ENCODE measurements at regions not wholly inside any gene's neighbourhood (a gene's known extent, or its start where the extent isn't known, plus 50 kb on each side); places are given as distances from the start of the nearest gene placed in this dataset.

GRCh38 chr7:67475293-67475692, 478.7 kb downstream of the TYW1 start:
- Mint-ChIP-seq H3K36me3 (no peaks in the 10 kb centered on the region), H3K4me1 (peaks cover 0 to 3% (median 0%) of the 10 kb centered on the region in 4 donors), H3K4me3 (no peak overlapping the region), H3K9me3 (peaks cover 0 to 10% (median 3%) of the 10 kb centered on the region in 8 donors), H3K27ac (no peak overlapping the region), H3K27me3 (no peaks in the 10 kb centered on the region)
- ChIA-PET POLR2A (ENCODE audit: partially characterized antibody) (no interaction called here), CTCF (ENCODE audit: partially characterized antibody) (no interaction called here)
- no peaks in the 10 kb centered on the region for H3K4me1 ChIP-seq (ENCODE audit: insufficient read depth, low read length)
- H3K36me3 ChIP-seq (ENCODE audit: insufficient read depth, low read length) = no peaks in the 10 kb centered on the region
- intact Hi-C loops (cut with micrococcal nuclease) = no loop called here
- H3K27me3 ChIP-seq (ENCODE audit: insufficient read depth, low read length) = no peaks in the 10 kb centered on the region
- no peak overlapping the region for H3K27ac ChIP-seq (ENCODE audit: low read depth, low read length)
- H3K4me3 ChIP-seq (ENCODE audit: low read length in 2 of 2) = no peak overlapping the region
- no peaks in the 10 kb centered on the region for H3K9me3 ChIP-seq (ENCODE audit: control insufficient read depth in 1 of 2, low read length in 2 of 2)
- no peak for DNase-seq

GRCh38 chr7:67478066-67478465, 481.4 kb downstream of the TYW1 start:
- no peak overlapping the region for H3K27ac ChIP-seq (ENCODE audit: low read depth, low read length)
- H3K27me3 ChIP-seq (ENCODE audit: insufficient read depth, low read length) = no peaks in the 10 kb centered on the region
- intact Hi-C loops (cut with micrococcal nuclease) = no loop called here
- H3K4me3 ChIP-seq (ENCODE audit: low read length in 2 of 2) = no peak overlapping the region
- Mint-ChIP-seq H3K27ac (no peak overlapping the region), H3K4me1 (peaks cover 0 to 3% (median 0%) of the 10 kb centered on the region in 4 donors), H3K9me3 (peaks cover 0 to 10% (median 1%) of the 10 kb centered on the region in 8 donors), H3K4me3 (no peak overlapping the region), H3K36me3 (no peaks in the 10 kb centered on the region), H3K27me3 (no peaks in the 10 kb centered on the region)
- CTCF ChIA-PET (ENCODE audit: partially characterized antibody) = no interaction called here
- no peaks in the 10 kb centered on the region for H3K36me3 ChIP-seq (ENCODE audit: insufficient read depth, low read length)
- no peak for DNase-seq
- POLR2A ChIA-PET (ENCODE audit: partially characterized antibody) = no interaction called here
- H3K4me1 ChIP-seq (ENCODE audit: insufficient read depth, low read length) = no peaks in the 10 kb centered on the region
- no peaks in the 10 kb centered on the region for H3K9me3 ChIP-seq (ENCODE audit: control insufficient read depth in 1 of 2, low read length in 2 of 2)

- ChIA-PET CTCF (ENCODE audit: partially characterized antibody) (interaction anchor here (1.2 kb wide), 1 partner anchor 11 kb away, joined by 3 read pairs; no protein-coding TSS in a partner anchor), POLR2A (ENCODE audit: partially characterized antibody) (no interaction called here)
- Mint-ChIP-seq H3K4me1 (peaks cover 0 to 5% (median 2%) of the 10 kb centered on the region in 4 donors), H3K27ac (peak overlapping the region in 1 of 7 donors; percentile 54), H3K27me3 (peaks cover 5 to 7% of the 10 kb centered on the region in 2 donors), H3K4me3 (peak overlapping the region in 1 of 8 donors; percentile 13), H3K9me3 (peaks cover 0 to 5% (median 1%) of the 10 kb centered on the region in 8 donors), H3K36me3 (no peaks in the 10 kb centered on the region)
- H3K9me3 ChIP-seq (ENCODE audit: control insufficient read depth in 1 of 2, low read length in 2 of 2) = no peaks in the 10 kb centered on the region
- H3K27me3 ChIP-seq (ENCODE audit: insufficient read depth, low read length) = no peaks in the 10 kb centered on the region
- H3K4me3 ChIP-seq (ENCODE audit: low read length in 2 of 2) = no peak overlapping the region
- intact Hi-C loops (cut with micrococcal nuclease) = no loop called here
- peak in 1 of 5 donors; percentile 2 for DNase-seq
- no peaks in the 10 kb centered on the region for H3K4me1 ChIP-seq (ENCODE audit: insufficient read depth, low read length)
- no peaks in the 10 kb centered on the region for H3K36me3 ChIP-seq (ENCODE audit: insufficient read depth, low read length)
- no peak overlapping the region for H3K27ac ChIP-seq (ENCODE audit: low read depth, low read length)
These were observed 487.7 kb downstream of the TYW1 start for GRCh38 chr7:67484244-67484751.

- no peak overlapping the region for H3K4me3 ChIP-seq (ENCODE audit: low read length in 2 of 2)
- POLR2A ChIA-PET (ENCODE audit: partially characterized antibody) = no interaction called here
- H3K27ac Mint-ChIP-seq = no peak overlapping the region
- H3K36me3 ChIP-seq (ENCODE audit: insufficient read depth, low read length) = no peaks in the 10 kb centered on the region
- H3K9me3 Mint-ChIP-seq = peaks cover under 1 to 15% (median 2%) of the 10 kb centered on the region in 8 donors
- peaks cover 0 to 5% (median 2%) of the 10 kb centered on the region in 4 donors for H3K4me1 Mint-ChIP-seq
- DNase-seq = no peak
- intact Hi-C loops (cut with micrococcal nuclease) = no loop called here
- H3K27me3 Mint-ChIP-seq = peaks cover 5 to 7% of the 10 kb centered on the region in 2 donors
- no peaks in the 10 kb centered on the region for H3K9me3 ChIP-seq (ENCODE audit: control insufficient read depth in 1 of 2, low read length in 2 of 2)
- H3K36me3 Mint-ChIP-seq = no peaks in the 10 kb centered on the region
- CTCF ChIA-PET (ENCODE audit: partially characterized antibody) = no interaction called here
- no peaks in the 10 kb centered on the region for H3K27me3 ChIP-seq (ENCODE audit: insufficient read depth, low read length)
- no peaks in the 10 kb centered on the region for H3K4me1 ChIP-seq (ENCODE audit: insufficient read depth, low read length)
- no peak overlapping the region for H3K27ac ChIP-seq (ENCODE audit: low read depth, low read length)
- no peak overlapping the region for H3K4me3 Mint-ChIP-seq
These were observed 489.8 kb downstream of the TYW1 start for GRCh38 chr7:67486401-67486800.

- CTCF ChIA-PET (ENCODE audit: partially characterized antibody) = no interaction called here
- no peak for DNase-seq
These were observed 490.7 kb downstream of the TYW1 start for GRCh38 chr7:67487316-67487715.

GRCh38 chr7:67489881-67490280, 493.2 kb downstream of the TYW1 start:
- peaks cover 0 to 3% (median 1%) of the 10 kb centered on the region in 4 donors for H3K4me1 Mint-ChIP-seq
- ChIA-PET POLR2A (ENCODE audit: partially characterized antibody) (no interaction called here), CTCF (ENCODE audit: partially characterized antibody) (no interaction called here)
- Histone ChIP-seq H3K27me3 (ENCODE audit: insufficient read depth, low read length) (no peaks in the 10 kb centered on the region), H3K4me3 (ENCODE audit: low read length in 2 of 2) (no peak overlapping the region), H3K4me1 (ENCODE audit: insufficient read depth, low read length) (no peaks in the 10 kb centered on the region), H3K9me3 (ENCODE audit: control insufficient read depth in 1 of 2, low read length in 2 of 2) (no peaks in the 10 kb centered on the region), H3K27ac (ENCODE audit: low read depth, low read length) (no peak overlapping the region), H3K36me3 (ENCODE audit: insufficient read depth, low read length) (no peaks in the 10 kb centered on the region)
- no peaks in the 10 kb centered on the region for H3K36me3 Mint-ChIP-seq
- peaks cover 3 to 5% of the 10 kb centered on the region in 2 donors for H3K27me3 Mint-ChIP-seq
- peaks cover 2 to 34% (median 13%) of the 10 kb centered on the region in 8 donors for H3K9me3 Mint-ChIP-seq
- no peak overlapping the region for H3K27ac Mint-ChIP-seq
- DNase-seq = no peak
- no peak overlapping the region for H3K4me3 Mint-ChIP-seq
- intact Hi-C loops (cut with micrococcal nuclease) = no loop called here

More at GRCh38 chr7:67487316-67487715, 490.7 kb downstream of the TYW1 start:
- Mint-ChIP-seq H3K4me3 (no peak overlapping the region), H3K27ac (no peak overlapping the region), H3K4me1 (peaks cover 0 to 5% (median 2%) of the 10 kb centered on the region in 4 donors), H3K9me3 (peaks cover 2 to 22% (median 6%) of the 10 kb centered on the region in 8 donors), H3K27me3 (peaks cover 6 to 7% of the 10 kb centered on the region in 2 donors), H3K36me3 (no peaks in the 10 kb centered on the region)
- Histone ChIP-seq H3K27ac (ENCODE audit: low read depth, low read length) (no peak overlapping the region), H3K9me3 (ENCODE audit: control insufficient read depth in 1 of 2, low read length in 2 of 2) (no peaks in the 10 kb centered on the region), H3K4me3 (ENCODE audit: low read length in 2 of 2) (no peak overlapping the region), H3K4me1 (ENCODE audit: insufficient read depth, low read length) (no peaks in the 10 kb centered on the region), H3K36me3 (ENCODE audit: insufficient read depth, low read length) (no peaks in the 10 kb centered on the region), H3K27me3 (ENCODE audit: insufficient read depth, low read length) (no peaks in the 10 kb centered on the region)
- POLR2A ChIA-PET (ENCODE audit: partially characterized antibody) = no interaction called here
- intact Hi-C loops (cut with micrococcal nuclease) = no loop called here

- POLR2A ChIA-PET (ENCODE audit: partially characterized antibody) = no interaction called here
- CTCF ChIA-PET (ENCODE audit: partially characterized antibody) = no interaction called here
- Mint-ChIP-seq H3K9me3 (peaks cover 6 to 40% (median 19%) of the 10 kb centered on the region in 8 donors), H3K27ac (no peak overlapping the region), H3K36me3 (no peaks in the 10 kb centered on the region), H3K4me3 (no peak overlapping the region), H3K27me3 (peaks cover 2 to 3% of the 10 kb centered on the region in 2 donors), H3K4me1 (no peaks in the 10 kb centered on the region)
- Histone ChIP-seq H3K9me3 (ENCODE audit: control insufficient read depth in 1 of 2, low read length in 2 of 2) (no peaks in the 10 kb centered on the region), H3K4me1 (ENCODE audit: insufficient read depth, low read length) (no peaks in the 10 kb centered on the region), H3K27ac (ENCODE audit: low read depth, low read length) (no peak overlapping the region), H3K36me3 (ENCODE audit: insufficient read depth, low read length) (no peaks in the 10 kb centered on the region), H3K4me3 (ENCODE audit: low read length in 2 of 2) (no peak overlapping the region), H3K27me3 (ENCODE audit: insufficient read depth, low read length) (no peaks in the 10 kb centered on the region)
- no peak for DNase-seq
- intact Hi-C loops (cut with micrococcal nuclease) = no loop called here
These were observed 496.7 kb downstream of the TYW1 start for GRCh38 chr7:67493366-67493765.
